ENCODE measurements at regions not wholly inside any gene's neighbourhood (a gene's known extent, or its start where the extent isn't known, plus 50 kb on each side); places are given as distances from the start of the nearest gene placed in this dataset.

GRCh38 chr13:64633948-64634347 is 2596.2 kb downstream of the PCDH9 start:
- Histone ChIP-seq H3K27me3 (ENCODE audit: control insufficient read depth in 4 of 4, insufficient read depth in 4 of 4, low read length in 3 of 4) (no peaks in the 10 kb centered on the region), H3K27ac (ENCODE audit: low read depth in 1 of 2, low read length in 2 of 2) (no peak overlapping the region), H3K4me3 (ENCODE audit: low read depth in 1 of 3, low read length in 3 of 3) (no peak overlapping the region), H3K36me3 (ENCODE audit: control insufficient read depth in 4 of 4, insufficient read depth in 3 of 4, low read depth in 1 of 4, low read length in 3 of 4) (no peaks in the 10 kb centered on the region), H3K9me3 (ENCODE audit: control insufficient read depth in 4 of 4, low read length in 3 of 4) (no peaks in the 10 kb centered on the region), H3K9ac (ENCODE audit: low read depth in 1 of 2, low read length in 2 of 2) (no peak overlapping the region), H3K4me1 (ENCODE audit: control insufficient read depth in 4 of 4, insufficient read depth in 4 of 4, low read length in 3 of 4) (no peaks in the 10 kb centered on the region)
- TF ChIP-seq SP1 (IDR thresholded peaks at IDR 0.05) (no peak), FOXA2 (IDR thresholded peaks at IDR 0.05) (no peak), HNF4A (conservative IDR thresholded peaks at IDR 0.05) (no peak)
- TF ChIP-seq, protein P1, sequence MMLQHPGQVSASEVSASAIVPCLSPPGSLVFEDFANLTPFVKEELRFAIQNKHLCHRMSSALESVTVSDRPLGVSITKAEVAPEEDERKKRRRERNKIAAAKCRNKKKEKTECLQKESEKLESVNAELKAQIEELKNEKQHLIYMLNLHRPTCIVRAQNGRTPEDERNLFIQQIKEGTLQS (IDR thresholded peaks at IDR 0.05), result no peak
- DNase-seq (ENCODE audit: low spot score), result no peak
- WGBS, result 49% methylated on average over 1 of the region's 1 CpG

DNA sequence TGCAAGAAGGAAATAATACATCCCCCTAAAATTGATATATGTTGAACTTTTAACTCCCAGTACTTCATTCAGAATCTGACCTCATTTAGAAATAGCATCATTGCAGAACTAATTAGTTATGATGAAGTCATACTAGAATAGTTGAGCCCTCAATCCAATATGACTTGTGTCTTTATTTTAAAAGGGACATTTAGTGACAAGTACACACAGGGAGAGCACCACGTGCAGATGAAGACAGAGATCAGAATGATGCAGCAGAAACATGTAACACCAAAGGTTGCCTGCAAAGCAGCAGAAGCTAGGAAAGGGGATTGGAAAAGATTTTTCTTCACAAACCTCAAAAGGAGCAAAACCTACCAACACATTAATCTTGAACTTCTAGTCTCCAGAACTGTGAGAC is 2602.5 kb downstream of the PCDH9 start:
- TF ChIP-seq RXRA (IDR thresholded peaks at IDR 0.05), result no peak
- 39% methylated on average over 1 of the region's 1 CpG for WGBS
- Histone ChIP-seq H3K27ac (ENCODE audit: low read depth in 1 of 2, low read length in 2 of 2) (no peak overlapping the region), H3K4me3 (ENCODE audit: low read depth in 1 of 3, low read length in 3 of 3) (no peak overlapping the region), H3K27me3 (ENCODE audit: control insufficient read depth in 4 of 4, insufficient read depth in 4 of 4, low read length in 3 of 4) (no peaks in the 10 kb centered on the region), H3K9ac (ENCODE audit: low read depth in 1 of 2, low read length in 2 of 2) (no peak overlapping the region), H3K36me3 (ENCODE audit: control insufficient read depth in 4 of 4, insufficient read depth in 3 of 4, low read depth in 1 of 4, low read length in 3 of 4) (no peaks in the 10 kb centered on the region), H3K9me3 (ENCODE audit: control insufficient read depth in 4 of 4, low read length in 3 of 4) (no peaks in the 10 kb centered on the region), H3K4me1 (ENCODE audit: control insufficient read depth in 4 of 4, insufficient read depth in 4 of 4, low read length in 3 of 4) (no peaks in the 10 kb centered on the region)
- DNase-seq (ENCODE audit: low spot score), result no peak

DNA sequence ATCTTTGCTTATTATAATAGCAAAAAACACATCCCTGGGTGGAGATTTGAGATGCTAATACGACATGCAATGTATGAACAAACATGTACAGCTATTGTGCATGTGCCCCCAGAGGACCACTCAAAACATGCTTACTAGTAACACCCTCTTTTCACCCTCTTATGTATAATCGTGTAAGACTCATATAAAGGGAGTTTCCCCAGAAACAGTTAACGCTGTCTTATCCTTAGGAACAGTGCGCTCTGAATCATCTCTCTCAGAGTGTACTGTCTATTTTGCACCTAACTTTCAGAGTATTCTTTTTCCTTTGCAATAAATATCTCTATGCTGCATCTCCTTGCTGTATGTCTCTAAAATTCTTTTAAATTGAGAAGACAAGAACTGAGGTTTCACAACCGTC is 2604.0 kb downstream of the PCDH9 start:
- Histone ChIP-seq H3K27me3 (ENCODE audit: control insufficient read depth in 4 of 4, insufficient read depth in 4 of 4, low read length in 3 of 4) (no peaks in the 10 kb centered on the region), H3K36me3 (ENCODE audit: control insufficient read depth in 4 of 4, insufficient read depth in 3 of 4, low read depth in 1 of 4, low read length in 3 of 4) (no peaks in the 10 kb centered on the region), H3K9ac (ENCODE audit: low read depth in 1 of 2, low read length in 2 of 2) (no peak overlapping the region), H3K4me1 (ENCODE audit: control insufficient read depth in 4 of 4, insufficient read depth in 4 of 4, low read length in 3 of 4) (no peaks in the 10 kb centered on the region), H3K9me3 (ENCODE audit: control insufficient read depth in 4 of 4, low read length in 3 of 4) (no peaks in the 10 kb centered on the region), H3K27ac (ENCODE audit: low read depth in 1 of 2, low read length in 2 of 2) (no peak overlapping the region), H3K4me3 (ENCODE audit: low read depth in 1 of 3, low read length in 3 of 3) (no peak overlapping the region)
- WGBS, result 76% methylated on average over 5 of the region's 5 CpGs
- TF ChIP-seq FOXA1 (IDR thresholded peaks at IDR 0.05) (no peak), REST (IDR thresholded peaks at IDR 0.05) (no peak), RAD21 (IDR thresholded peaks at IDR 0.05) (no peak)
- TF ChIP-seq, protein P2, sequence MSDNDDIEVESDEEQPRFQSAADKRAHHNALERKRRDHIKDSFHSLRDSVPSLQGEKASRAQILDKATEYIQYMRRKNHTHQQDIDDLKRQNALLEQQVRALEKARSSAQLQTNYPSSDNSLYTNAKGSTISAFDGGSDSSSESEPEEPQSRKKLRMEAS (IDR thresholded peaks at IDR 0.05), result no peak
- TF ChIP-seq, protein P3, sequence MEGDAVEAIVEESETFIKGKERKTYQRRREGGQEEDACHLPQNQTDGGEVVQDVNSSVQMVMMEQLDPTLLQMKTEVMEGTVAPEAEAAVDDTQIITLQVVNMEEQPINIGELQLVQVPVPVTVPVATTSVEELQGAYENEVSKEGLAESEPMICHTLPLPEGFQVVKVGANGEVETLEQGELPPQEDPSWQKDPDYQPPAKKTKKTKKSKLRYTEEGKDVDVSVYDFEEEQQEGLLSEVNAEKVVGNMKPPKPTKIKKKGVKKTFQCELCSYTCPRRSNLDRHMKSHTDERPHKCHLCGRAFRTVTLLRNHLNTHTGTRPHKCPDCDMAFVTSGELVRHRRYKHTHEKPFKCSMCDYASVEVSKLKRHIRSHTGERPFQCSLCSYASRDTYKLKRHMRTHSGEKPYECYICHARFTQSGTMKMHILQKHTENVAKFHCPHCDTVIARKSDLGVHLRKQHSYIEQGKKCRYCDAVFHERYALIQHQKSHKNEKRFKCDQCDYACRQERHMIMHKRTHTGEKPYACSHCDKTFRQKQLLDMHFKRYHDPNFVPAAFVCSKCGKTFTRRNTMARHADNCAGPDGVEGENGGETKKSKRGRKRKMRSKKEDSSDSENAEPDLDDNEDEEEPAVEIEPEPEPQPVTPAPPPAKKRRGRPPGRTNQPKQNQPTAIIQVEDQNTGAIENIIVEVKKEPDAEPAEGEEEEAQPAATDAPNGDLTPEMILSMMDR (IDR thresholded peaks at IDR 0.05; ENCODE audit: low read depth, low read length, missing input control), result no peak
- no peak for DNase-seq (ENCODE audit: low spot score)

All from liver (tissue), 8 donors.